GM12873 (cell line): ENCODE measurements at regions not wholly inside any gene's neighbourhood (a gene's known extent, or its start where the extent isn't known, plus 50 kb on each side); places are given as distances from the start of the nearest gene placed in this dataset.

Source experiments
- TF ChIP-seq, protein P1 (sequence below): IDR thresholded peaks from 2 replicates; pipeline ENCODE4 v1.5.1; 2012; ENCODE audit warnings: low read depth, mild to moderate bottlenecking, moderate library complexity, low read length, control low read depth; ENCODE audit not compliant: insufficient read depth; ENCODE audit errors: missing control alignments

DNA sequence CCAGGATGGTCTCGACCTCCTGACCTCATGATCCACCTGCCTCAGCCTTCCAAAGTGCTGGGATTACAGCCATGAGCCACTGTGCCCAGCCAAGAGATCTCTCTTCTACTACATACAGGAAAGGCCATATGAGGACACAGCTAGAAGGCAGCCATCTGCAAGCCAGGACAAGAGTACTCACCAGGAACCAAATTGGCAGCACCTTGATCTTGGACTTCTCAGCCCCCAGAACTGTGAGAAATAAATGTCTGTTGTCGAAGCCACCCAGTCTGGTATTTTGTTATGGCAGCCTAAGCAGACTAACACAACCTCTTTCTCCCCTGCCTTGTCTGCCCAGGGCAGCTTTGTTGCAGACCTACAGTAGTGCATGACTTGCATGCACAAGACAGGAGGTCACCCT is 211.3 kb upstream of the HAAO start:
- TF ChIP-seq, protein P1, sequence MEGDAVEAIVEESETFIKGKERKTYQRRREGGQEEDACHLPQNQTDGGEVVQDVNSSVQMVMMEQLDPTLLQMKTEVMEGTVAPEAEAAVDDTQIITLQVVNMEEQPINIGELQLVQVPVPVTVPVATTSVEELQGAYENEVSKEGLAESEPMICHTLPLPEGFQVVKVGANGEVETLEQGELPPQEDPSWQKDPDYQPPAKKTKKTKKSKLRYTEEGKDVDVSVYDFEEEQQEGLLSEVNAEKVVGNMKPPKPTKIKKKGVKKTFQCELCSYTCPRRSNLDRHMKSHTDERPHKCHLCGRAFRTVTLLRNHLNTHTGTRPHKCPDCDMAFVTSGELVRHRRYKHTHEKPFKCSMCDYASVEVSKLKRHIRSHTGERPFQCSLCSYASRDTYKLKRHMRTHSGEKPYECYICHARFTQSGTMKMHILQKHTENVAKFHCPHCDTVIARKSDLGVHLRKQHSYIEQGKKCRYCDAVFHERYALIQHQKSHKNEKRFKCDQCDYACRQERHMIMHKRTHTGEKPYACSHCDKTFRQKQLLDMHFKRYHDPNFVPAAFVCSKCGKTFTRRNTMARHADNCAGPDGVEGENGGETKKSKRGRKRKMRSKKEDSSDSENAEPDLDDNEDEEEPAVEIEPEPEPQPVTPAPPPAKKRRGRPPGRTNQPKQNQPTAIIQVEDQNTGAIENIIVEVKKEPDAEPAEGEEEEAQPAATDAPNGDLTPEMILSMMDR: no peak

DNA sequence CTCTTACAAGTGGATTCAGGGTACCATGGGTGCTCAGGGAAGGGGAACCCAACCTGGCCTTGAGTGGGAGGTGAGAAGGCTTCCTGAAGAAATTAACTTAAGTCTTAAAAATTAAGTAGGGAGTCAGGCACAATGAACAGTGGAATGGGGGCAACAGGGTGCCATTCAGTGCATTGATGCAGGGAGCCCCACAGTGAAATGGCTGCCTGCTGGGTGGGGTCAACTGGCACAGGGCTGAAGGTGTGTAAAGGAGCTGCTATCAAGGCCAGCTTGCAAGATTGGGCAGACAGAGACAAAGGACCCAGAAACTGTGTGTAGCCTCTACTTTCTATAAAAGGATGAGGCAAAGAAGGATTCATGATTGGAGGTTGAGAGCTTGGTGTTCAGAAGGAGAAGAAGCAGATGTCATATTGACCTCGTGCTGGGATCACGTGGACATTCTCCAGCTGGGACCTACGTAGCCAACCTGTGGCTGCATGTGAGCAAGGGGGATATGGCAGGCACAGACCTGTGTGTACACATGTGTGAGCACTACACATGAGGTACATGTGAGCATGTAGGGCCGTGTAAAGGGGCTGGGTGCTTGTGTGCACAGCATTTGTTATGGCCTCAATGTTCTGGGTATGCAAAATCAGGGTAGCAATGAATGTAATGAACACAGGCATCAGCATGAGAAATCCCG is 209.5 kb upstream of the HAAO start:
- TF ChIP-seq, protein P1: no peak

DNA sequence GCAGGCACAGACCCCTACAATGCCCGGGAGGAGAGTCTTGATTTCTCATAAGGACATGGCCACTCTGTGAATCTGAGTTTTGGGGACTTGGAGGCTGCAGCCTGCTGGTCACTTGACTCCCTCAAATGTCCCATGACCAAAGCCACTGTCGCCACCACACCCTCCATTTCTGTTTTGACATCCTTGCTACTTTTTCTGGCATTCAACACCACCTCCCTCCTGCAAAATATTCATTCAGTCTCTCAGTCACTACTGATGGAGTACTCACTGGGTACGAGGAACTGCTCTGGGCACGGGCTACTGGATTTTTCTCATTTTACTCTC is 208.6 kb upstream of the HAAO start:
- TF ChIP-seq, protein P1: no peak

DNA sequence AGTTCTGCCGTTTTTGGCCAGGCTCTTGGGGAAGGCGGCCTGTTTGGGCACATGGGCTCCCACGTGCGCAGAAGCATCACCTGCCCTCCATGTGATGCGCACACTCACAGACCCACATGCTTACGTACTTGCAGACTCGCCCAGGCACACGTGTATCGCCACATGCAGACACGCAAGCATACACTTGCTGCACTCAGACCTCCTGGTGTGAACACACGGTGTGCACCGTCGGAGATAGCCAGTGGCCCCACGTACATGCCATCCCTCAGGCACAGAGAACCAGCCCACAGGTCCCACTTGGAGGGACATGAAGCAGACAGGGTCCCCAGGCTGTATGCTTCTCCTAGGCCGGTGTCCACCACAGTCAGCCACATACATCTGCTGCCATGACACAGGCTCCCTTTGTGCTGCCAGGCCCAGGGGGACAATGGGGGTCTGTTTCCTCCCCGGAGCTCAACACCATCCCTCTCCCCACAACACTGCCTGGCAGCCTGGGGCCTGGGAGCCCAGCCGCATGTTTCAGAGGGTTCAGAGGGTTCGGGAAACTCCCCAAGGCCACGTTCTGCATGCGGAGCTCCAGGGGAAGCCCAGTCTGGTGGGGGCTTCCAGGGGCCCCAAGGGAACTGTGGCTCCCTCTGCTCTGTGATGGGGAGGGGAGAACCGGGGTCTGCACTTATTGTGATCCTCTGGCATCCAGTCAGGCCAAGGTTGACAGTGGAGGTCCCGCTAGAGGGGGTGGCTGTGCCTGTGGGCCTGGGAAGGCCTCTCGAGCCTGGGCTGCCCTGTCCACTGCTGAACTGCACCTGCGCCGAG is 208.1 kb upstream of the HAAO start:
- TF ChIP-seq, protein P1: no peak

DNA sequence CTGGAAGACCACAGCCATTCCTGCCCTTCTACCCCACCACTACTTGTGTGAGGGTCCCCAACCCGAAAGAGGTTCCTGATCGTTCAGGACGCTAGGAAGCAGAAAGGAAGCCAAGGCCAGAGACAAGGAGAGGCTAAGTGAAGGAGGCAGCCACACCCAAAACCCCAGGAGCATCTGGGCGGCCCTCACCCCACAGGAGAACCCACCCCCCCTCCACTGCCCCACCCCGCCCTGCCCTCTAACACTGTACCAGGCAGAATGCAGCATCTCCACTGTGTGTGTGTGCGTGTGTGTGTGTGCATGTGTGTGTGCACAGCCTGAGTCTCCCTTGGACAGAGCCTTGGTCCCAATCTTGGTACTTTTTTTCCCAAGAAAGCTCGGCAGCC is 207.5 kb upstream of the HAAO start:
- TF ChIP-seq, protein P1: no peak

DNA sequence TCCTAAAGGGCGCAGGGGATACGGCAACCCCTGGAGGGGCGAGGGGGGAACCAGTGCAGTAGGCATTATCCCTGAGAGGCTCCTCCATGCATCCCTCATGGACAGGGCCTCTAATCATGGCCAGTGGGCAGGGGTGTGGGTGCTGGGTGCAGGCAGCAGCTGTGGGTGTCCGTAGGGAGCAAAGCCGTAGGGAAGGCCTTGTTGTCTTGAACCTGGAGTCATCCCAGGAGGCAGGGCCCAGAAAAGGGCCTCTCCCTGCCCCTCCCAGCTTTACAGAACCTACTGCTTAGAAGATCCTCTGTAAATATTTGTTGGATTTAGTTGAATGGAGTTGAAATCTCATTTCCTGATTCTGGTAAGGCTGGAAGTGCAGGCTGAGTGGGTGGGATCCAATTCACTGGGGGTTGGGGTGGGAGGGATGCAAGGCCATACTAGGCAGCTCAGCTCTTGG is 207.0 kb upstream of the HAAO start:
- TF ChIP-seq, protein P1: no peak

DNA sequence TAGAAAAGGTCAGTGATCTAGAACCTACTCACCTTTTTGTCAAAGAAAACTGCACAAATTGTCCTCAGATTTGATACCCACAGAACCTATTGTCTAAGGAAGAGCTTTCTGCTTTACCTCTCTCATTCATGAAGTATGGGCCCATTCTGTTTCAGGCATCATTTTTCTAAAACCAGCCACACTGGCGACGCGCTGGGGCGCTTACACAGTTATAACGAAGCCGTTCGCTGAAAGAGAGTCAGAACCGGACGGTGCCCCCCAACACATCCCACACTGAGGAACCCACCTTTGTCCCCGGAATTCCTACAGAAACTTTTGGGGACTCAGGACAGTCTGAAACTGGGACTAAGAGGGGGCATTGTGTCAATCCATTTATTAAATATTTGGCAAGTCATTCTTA is 206.3 kb upstream of the HAAO start:
- TF ChIP-seq, protein P1: no peak
